HCT116 (cell line): ENCODE measurements at regions not wholly inside any gene's neighbourhood (a gene's known extent, or its start where the extent isn't known, plus 50 kb on each side); places are given as distances from the start of the nearest gene placed in this dataset.

ENCODE experiments used
- ATAC-seq: fragments of 200-7000 bp; cut with Tn5 transposase; 2 replicates; pipeline ENCODE4 v1.9.1; 2020; ENCODE audit warnings: mild to moderate bottlenecking, moderate library complexity
- BruUV-seq: library from RNA; stranded (reverse); fragments of 400-500 nt; replicated peaks from 2 replicates; lab custom pipeline; 2021; lab: Mats Ljungman, UMichigan
- CTCF ChIA-PET: fragments of 300-600 bp; sonication (Branson Sonifier 250); formaldehyde crosslinking; loops from one replicate; lab custom pipeline; 2021; ENCODE audit warnings: antibody characterized with exemption; lab: Charles Lee
- POLR2A ChIA-PET: fragments of 300-600, 350-600 bp; sonication (Branson Sonifier 250); formaldehyde crosslinking; loops from one replicate; lab custom pipeline; 2021; ENCODE audit warnings: antibody characterized with exemption; lab: Charles Lee
- RAD21 ChIA-PET, 2 experiments: fragments of 300-600 bp; sonication (Branson Sonifier 250); formaldehyde crosslinking; loops; one replicate each; lab custom pipeline; 2023; ENCODE audit warnings: low total read pairs in 2 of 2; ENCODE audit not compliant: uncharacterized antibody in 2 of 2, unreplicated experiment in 2 of 2, low non-redundant PET in 1 of 2; lab: Charles Lee
- DNase-seq: peaks from one replicate; pipeline ENCODE4 v3.0.0-alpha.2; 2010; ENCODE audit warnings: low read depth, low spot score
- H2AFZ ChIP-seq: fragments of 200-600 bp; shearing (Covaris generic), sonication (generic); 2 replicates; pipeline ENCODE4 v1.6.1; 2017; ENCODE audit warnings: low read depth, mixed run types, mixed read lengths, antibody characterized with exemption, low read length; ENCODE audit not compliant: poor library complexity, severe bottlenecking
- H3K27ac ChIP-seq: 2 replicates; pipeline ENCODE4 v1.5.1; 2012; ENCODE audit warnings: low read depth, low read length
- H3K27me3 ChIP-seq: fragments of 200-600 bp; sonication (generic); 2 replicates; pipeline ENCODE4 v1.6.1; 2016; ENCODE audit warnings: mixed run types, low read length, mixed read lengths; ENCODE audit not compliant: insufficient read depth
- H3K36me3 ChIP-seq, 2 experiments: fragments of 200-500 bp in 1 of 2; fragments of 200-600 bp in 1 of 2; sonication (Bioruptor generic) in 1 of 2; sonication (generic) in 1 of 2; 2 replicates each; pipeline versions ENCODE4 v1.5.1 to v1.6.1; 2014 to 2016; ENCODE audit warnings: low read length in 2 of 2, inconsistent platforms in 1 of 2, mixed read lengths in 1 of 2, mixed run types in 1 of 2; ENCODE audit not compliant: insufficient read depth in 2 of 2, control insufficient read depth in 1 of 2
- H3K4me1 ChIP-seq, 2 experiments: fragments of 200-600 bp in 1 of 2; sonication (generic) in 1 of 2; 2 replicates each; pipeline versions ENCODE4 v1.5.1 to v1.6.1; 2012 to 2017; ENCODE audit warnings: low read length in 2 of 2, inconsistent platforms in 1 of 2, mild to moderate bottlenecking in 1 of 2, mixed read lengths in 1 of 2, mixed run types in 1 of 2, moderate library complexity in 1 of 2; ENCODE audit not compliant: insufficient read depth in 2 of 2, control insufficient read depth in 1 of 2
- H3K4me2 ChIP-seq: fragments of 200-600 bp; sonication (generic); 2 replicates; pipeline ENCODE4 v1.6.1; 2017; ENCODE audit warnings: mixed run types, low read length, mixed read lengths
- H3K4me3 ChIP-seq, 2 experiments: fragments of 200-600 bp in 1 of 2; sonication (generic) in 1 of 2; replicated peaks in 1 of 2; 2 replicates each; pipeline ENCODE4 v1.5.1; 2011 to 2016; ENCODE audit warnings: low read length in 2 of 2, control low read depth in 1 of 2, low read depth in 1 of 2, mild to moderate bottlenecking in 1 of 2, mixed read lengths in 1 of 2, mixed run types in 1 of 2
- H3K79me2 ChIP-seq: fragments of 200-600 bp; sonication (generic); 2 replicates; pipeline ENCODE4 v1.6.1; 2017; ENCODE audit warnings: mild to moderate bottlenecking, mixed run types, low read length, moderate library complexity, mixed read lengths; ENCODE audit not compliant: insufficient read depth
- H3K9ac ChIP-seq: fragments of 200-600 bp; sonication (generic); 2 replicates; pipeline ENCODE4 v1.6.1; 2016; ENCODE audit warnings: low read length, mixed read lengths
- H3K9me2 ChIP-seq: fragments of 200-600 bp; sonication (generic), shearing (Covaris generic); 2 replicates; pipeline ENCODE4 v1.6.1; 2017; ENCODE audit warnings: mixed run types, mild to moderate bottlenecking, moderate library complexity; ENCODE audit not compliant: insufficient read depth
- H3K9me3 ChIP-seq, 2 experiments: fragments of 200-500 bp in 1 of 2; fragments of 200-600 bp in 1 of 2; sonication (Bioruptor generic) in 1 of 2; sonication (generic) in 1 of 2; 2 replicates each; pipeline ENCODE4 v1.6.1; 2014 to 2017; ENCODE audit warnings: low read length in 2 of 2, mixed read lengths in 2 of 2, inconsistent platforms in 1 of 2, low read depth in 1 of 2, mild to moderate bottlenecking in 1 of 2, mixed run types in 1 of 2, moderate library complexity in 1 of 2; ENCODE audit not compliant: control insufficient read depth in 1 of 2, insufficient read depth in 1 of 2
- H4K20me1 ChIP-seq: fragments of 200-600 bp; sonication (generic), shearing (Covaris generic); 2 replicates; pipeline ENCODE4 v1.6.1; 2017; ENCODE audit warnings: mixed run types, mild to moderate bottlenecking, moderate library complexity; ENCODE audit not compliant: insufficient read depth
- ATF3 ChIP-seq: IDR thresholded peaks from 2 replicates; pipeline ENCODE4 v1.6.1; 2012
- CBX3 ChIP-seq: IDR thresholded peaks from 2 replicates; pipeline ENCODE4 v1.6.1; 2012; ENCODE audit warnings: low read depth
- CEBPB ChIP-seq: IDR thresholded peaks from 2 replicates; pipeline ENCODE4 v1.6.1; 2012; ENCODE audit warnings: low read depth
- EGR1 ChIP-seq: IDR thresholded peaks from 2 replicates; pipeline ENCODE4 v1.6.1; 2012; ENCODE audit warnings: low read depth
- EZH2 ChIP-seq: fragments of 200-600 bp; sonication (generic); IDR thresholded peaks from 2 replicates; pipeline ENCODE4 v1.6.1; 2017; ENCODE audit warnings: antibody characterized with exemption, mixed run types
- EZH2phosphoT487 ChIP-seq: fragments of 200-600 bp; IDR thresholded peaks from 2 replicates; pipeline ENCODE4 v1.6.1; 2018; ENCODE audit warnings: antibody characterized with exemption, borderline replicate concordance
- POLR2A ChIP-seq: IDR thresholded peaks from 2 replicates; pipeline ENCODE4 v1.7.0; 2011; ENCODE audit warnings: borderline replicate concordance; ENCODE audit not compliant: insufficient read depth, insufficient read length; ENCODE audit errors: extremely low read depth
- POLR2AphosphoS5 ChIP-seq: IDR thresholded peaks from 2 replicates; pipeline ENCODE4 v1.6.1; 2011; ENCODE audit warnings: mild to moderate bottlenecking, low read depth, low read length, moderate library complexity
- RAD21 ChIP-seq: IDR thresholded peaks from 2 replicates; pipeline ENCODE4 v1.6.1; 2012; ENCODE audit warnings: low read depth, mild to moderate bottlenecking
- SIN3A ChIP-seq: IDR thresholded peaks from 2 replicates; pipeline ENCODE4 v1.6.1; 2012; ENCODE audit warnings: low read depth
- SP1 ChIP-seq: IDR thresholded peaks from 2 replicates; pipeline ENCODE4 v1.6.1; 2012; ENCODE audit warnings: low read depth
- SRF ChIP-seq: IDR thresholded peaks from 2 replicates; pipeline ENCODE4 v1.6.1; 2012; ENCODE audit warnings: low read depth
- TCF7L2 ChIP-seq: IDR thresholded peaks from 2 replicates; pipeline ENCODE4 v1.7.0; 2011; ENCODE audit warnings: borderline replicate concordance, inconsistent platforms; ENCODE audit not compliant: insufficient read depth, insufficient read length; ENCODE audit errors: extremely low read depth
- ZNF274 ChIP-seq: fragments of 200-500 bp; sonication (Bioruptor generic); IDR thresholded peaks from 2 replicates; pipeline ENCODE4 v1.6.1; 2014; ENCODE audit warnings: mild to moderate bottlenecking, low read depth, low read length, inconsistent platforms
- intact Hi-C: fragments of 100-400 bp; cut with micrococcal nuclease; formaldehyde crosslinking; loops from 2 replicates; pipeline ENCODE4 v1.10.0; 2022
- TF ChIP-seq, protein P1 (sequence below), 3 experiments: fragments of 200-600 bp in 1 of 3; sonication (generic) in 1 of 3; IDR thresholded peaks in 2 of 3; conservative IDR thresholded peaks in 1 of 3; 2 replicates each; pipeline ENCODE4 v1.5.1; 2012 to 2017; ENCODE audit warnings: low read depth in 2 of 3, low read length in 2 of 3, antibody characterized with exemption in 1 of 3, borderline replicate concordance in 1 of 3, control low read depth in 1 of 3, mild to moderate bottlenecking in 1 of 3, mixed read lengths in 1 of 3, mixed run types in 1 of 3, moderate library complexity in 1 of 3; ENCODE audit not compliant: insufficient read depth in 1 of 3

GRCh38 chr18:40470723-40471122, 1484.3 kb upstream of the PIK3C3 start:
- Histone ChIP-seq H3K9me2 (no peaks in the 10 kb centered on the region), H3K4me2 (no peak overlapping the region), H3K27me3 (no peaks in the 10 kb centered on the region), H3K4me1 (no peaks in the 10 kb centered on the region), H3K79me2 (no peaks in the 10 kb centered on the region), H3K4me3 (no peak overlapping the region), H3K27ac (no peak overlapping the region), H3K9me3 (peaks cover 4 to 41% of the 10 kb centered on the region in 2 experiments; a peak in 2 of 4 replicates), H3K9ac (no peak overlapping the region), H4K20me1 (no peaks in the 10 kb centered on the region), H3K36me3 (no peaks in the 10 kb centered on the region), H2AFZ (no peak overlapping the region)
- ChIA-PET POLR2A (no interaction called here), CTCF (no interaction called here), RAD21 (no interaction called here)
- no peak for DNase-seq
- TF ChIP-seq SIN3A (no peak), CEBPB (no peak), CBX3 (no peak), SP1 (no peak), EZH2 (no peak), POLR2A (no peak), POLR2AphosphoS5 (no peak), RAD21 (no peak), SRF (no peak), ZNF274 (no peak), TCF7L2 (no peak), ATF3 (no peak), EGR1 (no peak), EZH2phosphoT487 (no peak)
- TF ChIP-seq, protein P1, sequence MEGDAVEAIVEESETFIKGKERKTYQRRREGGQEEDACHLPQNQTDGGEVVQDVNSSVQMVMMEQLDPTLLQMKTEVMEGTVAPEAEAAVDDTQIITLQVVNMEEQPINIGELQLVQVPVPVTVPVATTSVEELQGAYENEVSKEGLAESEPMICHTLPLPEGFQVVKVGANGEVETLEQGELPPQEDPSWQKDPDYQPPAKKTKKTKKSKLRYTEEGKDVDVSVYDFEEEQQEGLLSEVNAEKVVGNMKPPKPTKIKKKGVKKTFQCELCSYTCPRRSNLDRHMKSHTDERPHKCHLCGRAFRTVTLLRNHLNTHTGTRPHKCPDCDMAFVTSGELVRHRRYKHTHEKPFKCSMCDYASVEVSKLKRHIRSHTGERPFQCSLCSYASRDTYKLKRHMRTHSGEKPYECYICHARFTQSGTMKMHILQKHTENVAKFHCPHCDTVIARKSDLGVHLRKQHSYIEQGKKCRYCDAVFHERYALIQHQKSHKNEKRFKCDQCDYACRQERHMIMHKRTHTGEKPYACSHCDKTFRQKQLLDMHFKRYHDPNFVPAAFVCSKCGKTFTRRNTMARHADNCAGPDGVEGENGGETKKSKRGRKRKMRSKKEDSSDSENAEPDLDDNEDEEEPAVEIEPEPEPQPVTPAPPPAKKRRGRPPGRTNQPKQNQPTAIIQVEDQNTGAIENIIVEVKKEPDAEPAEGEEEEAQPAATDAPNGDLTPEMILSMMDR (IDR thresholded peaks at IDR 0.05 in 2 of 3, conservative IDR thresholded peaks at IDR 0.05 in 1 of 3; ENCODE audit: borderline replicate concordance in 1 of 3, insufficient read depth in 1 of 3, low read depth in 2 of 3, low read length in 2 of 3), result no peak
- no TSS peak for BruUV-seq
- intact Hi-C loops, result no loop called here
- no peak for ATAC-seq
